PFSK-1 (cell line): ENCODE measurements at regions not wholly inside any gene's neighbourhood (a gene's known extent, or its start where the extent isn't known, plus 50 kb on each side); places are given as distances from the start of the nearest gene placed in this dataset.

Experiments
- FOXP2 ChIP-seq: optimal IDR thresholded peaks from 2 replicates; pipeline ENCODE3; 2011; ENCODE audit warnings: borderline replicate concordance, control low read depth, inconsistent platforms; ENCODE audit not compliant: insufficient read depth; ENCODE audit errors: extremely low read length, extremely low read depth
- POLR2AphosphoS5 ChIP-seq: IDR thresholded peaks from 2 replicates; pipeline ENCODE4 v1.6.1; 2012; ENCODE audit warnings: low read depth, mild to moderate bottlenecking, control low read depth, low read length, moderate library complexity
- SIN3A ChIP-seq: IDR thresholded peaks from 2 replicates; pipeline ENCODE4 v1.6.1; 2012; ENCODE audit warnings: mild to moderate bottlenecking, low read length, moderate library complexity, borderline replicate concordance; ENCODE audit not compliant: insufficient read depth
- TAF1 ChIP-seq: IDR thresholded peaks from 2 replicates; pipeline ENCODE4 v1.6.1; 2012; ENCODE audit warnings: low read length, control low read depth, borderline replicate concordance; ENCODE audit not compliant: insufficient read depth
- TF ChIP-seq, protein P1 (sequence below), 2 experiments: IDR thresholded peaks; 2 replicates each; pipeline versions ENCODE4 v1.6.1 to v1.8.0; 2011 to 2012; ENCODE audit warnings: low read depth in 2 of 2, low read length in 2 of 2, control low read depth in 1 of 2, inconsistent platforms in 1 of 2, mild to moderate bottlenecking in 1 of 2, moderate library complexity in 1 of 2; ENCODE audit not compliant: insufficient read depth in 1 of 2

DNA sequence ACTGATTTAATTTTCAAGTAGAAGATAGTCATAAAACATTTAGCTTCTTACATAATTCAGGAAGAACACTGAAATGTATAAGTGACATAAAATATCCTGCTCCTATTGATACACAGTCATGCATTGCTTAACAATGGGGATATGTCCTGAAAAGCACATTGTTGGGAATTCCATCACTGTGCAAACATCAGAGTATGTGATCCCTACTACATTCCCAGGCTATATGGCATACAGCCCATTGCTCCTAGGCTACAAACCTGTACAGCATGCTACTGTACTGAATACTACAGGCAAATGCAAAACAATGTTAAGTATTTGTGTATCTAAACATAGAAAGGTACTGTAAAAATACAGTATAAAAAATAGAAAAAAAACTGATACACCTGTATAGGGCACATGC, 723.9 kb upstream of the ARGLU1 start:
- TF ChIP-seq FOXP2 (no peak), TAF1 (no peak), POLR2AphosphoS5 (no peak), SIN3A (no peak)
- TF ChIP-seq, protein P1, sequence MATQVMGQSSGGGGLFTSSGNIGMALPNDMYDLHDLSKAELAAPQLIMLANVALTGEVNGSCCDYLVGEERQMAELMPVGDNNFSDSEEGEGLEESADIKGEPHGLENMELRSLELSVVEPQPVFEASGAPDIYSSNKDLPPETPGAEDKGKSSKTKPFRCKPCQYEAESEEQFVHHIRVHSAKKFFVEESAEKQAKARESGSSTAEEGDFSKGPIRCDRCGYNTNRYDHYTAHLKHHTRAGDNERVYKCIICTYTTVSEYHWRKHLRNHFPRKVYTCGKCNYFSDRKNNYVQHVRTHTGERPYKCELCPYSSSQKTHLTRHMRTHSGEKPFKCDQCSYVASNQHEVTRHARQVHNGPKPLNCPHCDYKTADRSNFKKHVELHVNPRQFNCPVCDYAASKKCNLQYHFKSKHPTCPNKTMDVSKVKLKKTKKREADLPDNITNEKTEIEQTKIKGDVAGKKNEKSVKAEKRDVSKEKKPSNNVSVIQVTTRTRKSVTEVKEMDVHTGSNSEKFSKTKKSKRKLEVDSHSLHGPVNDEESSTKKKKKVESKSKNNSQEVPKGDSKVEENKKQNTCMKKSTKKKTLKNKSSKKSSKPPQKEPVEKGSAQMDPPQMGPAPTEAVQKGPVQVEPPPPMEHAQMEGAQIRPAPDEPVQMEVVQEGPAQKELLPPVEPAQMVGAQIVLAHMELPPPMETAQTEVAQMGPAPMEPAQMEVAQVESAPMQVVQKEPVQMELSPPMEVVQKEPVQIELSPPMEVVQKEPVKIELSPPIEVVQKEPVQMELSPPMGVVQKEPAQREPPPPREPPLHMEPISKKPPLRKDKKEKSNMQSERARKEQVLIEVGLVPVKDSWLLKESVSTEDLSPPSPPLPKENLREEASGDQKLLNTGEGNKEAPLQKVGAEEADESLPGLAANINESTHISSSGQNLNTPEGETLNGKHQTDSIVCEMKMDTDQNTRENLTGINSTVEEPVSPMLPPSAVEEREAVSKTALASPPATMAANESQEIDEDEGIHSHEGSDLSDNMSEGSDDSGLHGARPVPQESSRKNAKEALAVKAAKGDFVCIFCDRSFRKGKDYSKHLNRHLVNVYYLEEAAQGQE (IDR thresholded peaks at IDR 0.05; ENCODE audit: insufficient read depth in 1 of 2, low read depth in 2 of 2, low read length in 2 of 2), result no peak

DNA sequence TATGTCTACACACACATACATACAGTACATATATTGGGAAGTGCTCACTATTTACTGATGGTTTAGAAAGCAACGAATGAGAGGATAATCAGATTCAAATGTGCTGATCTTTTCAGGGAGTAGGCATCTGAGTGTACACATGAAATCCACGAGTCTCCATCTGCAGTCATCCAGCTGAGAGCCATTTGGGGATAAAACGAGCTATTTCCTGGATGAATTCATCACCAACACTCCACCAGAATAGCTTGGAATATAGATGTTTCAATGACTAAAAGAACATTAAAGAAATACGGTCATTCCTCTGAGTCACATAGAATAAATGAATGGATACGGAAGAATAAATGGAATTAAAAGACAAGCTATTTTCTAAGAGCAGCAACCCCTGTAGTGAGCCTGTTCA, 721.6 kb upstream of the ARGLU1 start:
- TF ChIP-seq TAF1 (no peak), POLR2AphosphoS5 (no peak), FOXP2 (no peak), SIN3A (no peak)
- TF ChIP-seq, protein P1 (IDR thresholded peaks at IDR 0.05; ENCODE audit: insufficient read depth in 1 of 2, low read depth in 2 of 2, low read length in 2 of 2), result no peak

DNA sequence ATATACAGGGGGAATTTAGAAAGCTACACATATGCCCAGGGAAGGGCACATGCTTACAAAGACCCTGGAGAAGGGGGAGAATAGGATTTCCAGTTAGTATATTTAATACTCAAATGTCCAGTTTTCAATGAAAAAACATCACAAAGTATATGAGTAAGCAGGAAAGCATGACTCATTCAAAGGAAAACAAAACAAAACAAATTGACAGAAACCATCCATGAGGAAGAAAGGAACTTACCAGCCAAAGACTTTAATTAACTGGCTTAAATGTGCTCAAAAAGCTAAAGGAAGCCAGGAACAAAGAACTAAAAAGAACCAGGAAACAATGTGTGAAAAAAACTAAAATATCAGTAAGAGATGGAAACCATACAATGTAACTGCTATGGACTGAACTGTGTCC, 716.2 kb upstream of the ARGLU1 start:
- TF ChIP-seq, protein P1 (IDR thresholded peaks at IDR 0.05; ENCODE audit: insufficient read depth in 1 of 2, low read depth in 2 of 2, low read length in 2 of 2), result no peak
- no peak for TF ChIP-seq FOXP2
- no peak for TF ChIP-seq TAF1
- no peak for TF ChIP-seq SIN3A
- TF ChIP-seq POLR2AphosphoS5, result no peak

DNA sequence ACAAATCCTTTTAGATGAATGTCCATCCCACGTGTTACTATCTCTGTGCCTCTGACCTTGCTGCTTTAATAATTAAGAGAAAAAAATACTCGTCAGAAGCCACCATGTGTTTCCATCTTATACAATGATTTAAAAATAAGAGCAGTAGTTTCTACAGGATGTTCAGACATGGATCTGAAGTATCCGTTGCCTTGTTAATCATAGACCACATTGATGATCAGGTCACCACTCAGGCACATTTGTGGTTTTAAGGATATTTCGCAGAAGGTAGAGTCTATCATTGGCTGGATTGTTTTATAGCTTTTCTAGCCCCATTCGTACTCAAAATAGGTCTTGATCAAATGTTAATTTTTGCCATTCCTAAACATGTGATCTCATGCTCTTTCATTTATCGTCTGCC, 710.0 kb upstream of the ARGLU1 start:
- TF ChIP-seq SIN3A (no peak), POLR2AphosphoS5 (no peak), FOXP2 (no peak), TAF1 (no peak)

GRCh38 chr13:107276936-107277335, 709.0 kb upstream of the ARGLU1 start:
- no peak for TF ChIP-seq FOXP2
- TF ChIP-seq POLR2AphosphoS5, result no peak
- no peak for TF ChIP-seq SIN3A
- TF ChIP-seq TAF1, result no peak
- TF ChIP-seq, protein P1 (IDR thresholded peaks at IDR 0.05; ENCODE audit: insufficient read depth in 1 of 2, low read depth in 2 of 2, low read length in 2 of 2), result no peak
